ENCODE measurements at regions not wholly inside any gene's neighbourhood (a gene's known extent, or its start where the extent isn't known, plus 50 kb on each side); places are given as distances from the start of the nearest gene placed in this dataset.

DNA sequence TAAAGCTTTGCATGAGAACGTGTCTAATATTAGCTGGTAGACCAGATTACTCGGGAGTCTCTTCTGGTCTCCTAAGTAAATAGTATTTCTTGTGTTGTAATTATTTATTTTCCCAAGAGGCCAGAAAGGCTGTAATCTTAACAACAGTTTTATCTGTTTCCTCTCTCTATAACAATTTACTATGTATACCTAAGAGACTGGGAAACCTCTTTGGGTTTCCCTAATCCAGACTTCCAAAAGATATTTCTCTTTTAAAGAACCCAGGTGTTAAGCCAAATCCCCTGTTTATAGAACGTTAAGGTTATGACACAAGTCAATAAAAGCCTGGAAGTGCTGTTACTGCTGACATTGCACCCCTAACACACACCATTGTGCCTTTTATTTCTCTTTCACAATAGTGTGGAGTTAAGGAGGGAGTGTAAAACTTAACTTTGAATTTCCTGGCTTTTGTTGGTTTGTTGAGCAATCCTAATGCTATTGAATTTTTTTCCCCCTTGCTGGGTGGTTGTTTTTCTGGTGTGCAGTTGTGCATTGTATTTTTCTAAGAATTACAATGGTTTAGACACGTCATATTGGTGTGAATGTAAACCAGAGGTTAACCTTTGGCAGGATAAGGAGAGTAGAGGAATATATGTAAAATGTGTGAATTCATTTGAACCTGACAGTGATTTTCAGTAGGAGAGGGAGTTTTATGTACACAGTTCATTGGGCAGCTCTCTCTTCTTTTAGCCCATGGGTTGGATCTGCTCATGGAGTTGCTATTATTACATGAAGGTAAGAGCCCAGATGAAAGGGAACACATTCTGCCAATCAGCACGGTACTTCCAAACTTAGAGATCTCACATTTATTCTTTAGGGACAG is 192.8 kb downstream of the MTX2 start:
- no peak for DNase-seq (ENCODE audit: extremely low read depth, low read depth)
- TF ChIP-seq CTCF (IDR thresholded peaks at IDR 0.05; ENCODE audit: low read depth, low read length), result no peak

DNA sequence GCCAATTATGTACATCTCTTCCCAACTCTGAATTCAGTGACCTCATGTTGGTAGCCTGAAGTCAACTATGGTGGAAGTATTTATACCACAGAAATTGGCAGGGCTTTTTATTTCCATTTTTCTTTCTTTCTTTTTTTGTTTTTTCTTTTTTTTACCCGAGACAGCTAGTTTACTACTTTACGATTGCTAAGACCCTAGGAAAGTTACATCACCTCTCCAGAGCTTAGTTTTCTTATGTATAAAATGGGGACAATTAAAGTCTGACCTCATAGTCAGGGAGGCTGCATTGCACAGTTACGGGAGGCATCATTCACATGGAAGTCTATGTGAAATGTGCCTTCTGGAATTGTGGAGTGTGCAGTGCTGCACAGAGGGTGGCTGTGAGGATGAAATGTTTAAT is 194.3 kb downstream of the MTX2 start:
- DNase-seq (ENCODE audit: extremely low read depth, low read depth), result no peak
- TF ChIP-seq CTCF (IDR thresholded peaks at IDR 0.05; ENCODE audit: low read depth, low read length), result no peak

GRCh38 chr2:176464886-176465564 is 195.8 kb downstream of the MTX2 start:
- DNase-seq (ENCODE audit: extremely low read depth, low read depth), result no peak
- no peak for TF ChIP-seq CTCF (IDR thresholded peaks at IDR 0.05; ENCODE audit: low read depth, low read length)

- DNase-seq (ENCODE audit: extremely low read depth, low read depth), result no peak
- TF ChIP-seq CTCF (IDR thresholded peaks at IDR 0.05; ENCODE audit: low read depth, low read length), result no peak
Observed at GRCh38 chr2:176466918-176467452, 197.7 kb downstream of the MTX2 start.

GRCh38 chr2:176467595-176467994 is 198.4 kb downstream of the MTX2 start:
- TF ChIP-seq CTCF (IDR thresholded peaks at IDR 0.05; ENCODE audit: low read depth, low read length), result no peak
- DNase-seq (ENCODE audit: extremely low read depth, low read depth), result no peak

DNA sequence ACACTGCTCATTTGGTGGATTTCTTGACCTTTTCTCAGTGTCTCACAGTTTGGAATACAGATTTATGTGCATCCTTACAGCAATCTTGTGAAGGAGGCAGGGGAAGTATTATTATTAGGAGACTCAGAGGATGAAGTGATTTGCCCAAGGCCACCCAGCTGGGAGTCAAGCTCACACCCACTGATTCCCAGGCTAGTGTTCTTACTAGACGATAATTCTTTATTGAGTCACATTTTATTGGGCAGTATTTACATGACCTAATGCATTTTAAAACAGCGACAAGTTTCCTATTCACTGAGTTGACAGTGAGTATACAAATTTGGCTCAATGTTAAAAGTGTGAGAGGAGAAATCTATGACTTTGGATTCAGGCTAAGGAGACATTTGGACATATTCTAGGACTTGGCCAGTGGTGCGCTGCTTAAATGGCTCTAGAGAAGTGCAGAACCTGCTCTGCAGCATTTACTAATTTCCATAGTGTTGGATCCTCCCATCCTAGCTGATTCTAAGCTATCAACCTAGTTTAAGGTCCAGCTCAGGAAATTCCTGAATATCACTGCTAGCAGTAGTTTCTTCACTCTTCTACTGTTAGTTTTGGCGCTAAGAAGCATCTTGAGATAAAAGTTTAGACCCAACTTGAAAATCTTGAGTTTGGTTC is 199.3 kb downstream of the MTX2 start:
- DNase-seq (ENCODE audit: extremely low read depth, low read depth), result no peak
- no peak for TF ChIP-seq CTCF (IDR thresholded peaks at IDR 0.05; ENCODE audit: low read depth, low read length)
